Common myeloid progenitor, CD34-positive (primary cell): ENCODE measurements at regions not wholly inside any gene's neighbourhood (a gene's known extent, or its start where the extent isn't known, plus 50 kb on each side); places are given as distances from the start of the nearest gene placed in this dataset.
"Not testable (repeated sequence)": the region's sequence is repeated elsewhere in the genome, so short reads cannot be mapped to it uniquely, and the experiment has no call there.

Experiments
- CTCF ChIA-PET: fragments of 350-600 bp; sonication (Branson Sonifier 250); formaldehyde crosslinking; loops from one replicate; lab custom pipeline; 2021; ENCODE audit warnings: antibody characterized with exemption; lab: Charles Lee
- POLR2A ChIA-PET: fragments of 350-600 bp; sonication (Branson Sonifier 250); formaldehyde crosslinking; loops from one replicate; lab custom pipeline; 2021; ENCODE audit warnings: antibody characterized with exemption; lab: Charles Lee
- DNase-seq, 3 donors: peaks; one replicate each; pipeline versions ENCODE4 v3.0.0 to v3.0.0-alpha.2; 2013
- H3K27ac ChIP-seq, 2 experiments: 1 replicate in 1 of 2; 2 replicates in 1 of 2; pipeline ENCODE4 v1.7.0; 2013; ENCODE audit warnings: inconsistent platforms in 2 of 2, low read length in 2 of 2, mild to moderate bottlenecking in 2 of 2, low read depth in 1 of 2, moderate library complexity in 1 of 2; ENCODE audit not compliant: severe bottlenecking in 2 of 2, insufficient read depth in 1 of 2, poor library complexity in 1 of 2
- H3K27me3 ChIP-seq, 5 experiments: replicated peaks in 2 of 5; 1 replicate in 3 of 5; 2 replicates in 2 of 5; pipeline versions ENCODE4 v1.6.1 to v1.7.0; 2013; ENCODE audit warnings: low read length in 4 of 5, mild to moderate bottlenecking in 2 of 5, moderate library complexity in 2 of 5, inconsistent platforms in 1 of 5; ENCODE audit not compliant: insufficient read depth in 5 of 5, control insufficient read depth in 4 of 5
- H3K36me3 ChIP-seq, 4 experiments: 1 replicate in 2 of 4; 2 replicates in 2 of 4; pipeline versions ENCODE4 v1.6.1 to v1.7.0; 2013; ENCODE audit warnings: low read length in 3 of 4, control low read depth in 1 of 4, mild to moderate bottlenecking in 1 of 4; ENCODE audit not compliant: control insufficient read depth in 4 of 4, insufficient read depth in 4 of 4
- H3K4me1 ChIP-seq, 4 experiments: 1 replicate in 3 of 4; 2 replicates in 1 of 4; pipeline versions ENCODE4 v1.6.1 to v1.7.1; 2013; ENCODE audit warnings: low read length in 3 of 4, mild to moderate bottlenecking in 3 of 4, control low read depth in 1 of 4, inconsistent platforms in 1 of 4, moderate library complexity in 1 of 4; ENCODE audit not compliant: control insufficient read depth in 4 of 4, insufficient read depth in 4 of 4; ENCODE audit errors: control extremely low read depth in 1 of 4
- H3K4me3 ChIP-seq, 7 experiments: 1 replicate in 4 of 7; 2 replicates in 3 of 7; pipeline versions ENCODE4 v1.5.1 to v1.7.0; 2013; ENCODE audit warnings: mild to moderate bottlenecking in 7 of 7, low read length in 6 of 7, moderate library complexity in 6 of 7, inconsistent platforms in 2 of 7, low read depth in 2 of 7, control low read depth in 1 of 7; ENCODE audit not compliant: insufficient read depth in 4 of 7, control insufficient read depth in 1 of 7; ENCODE audit errors: extremely low read depth in 1 of 7
- H3K9me3 ChIP-seq, 5 experiments: 1 replicate in 4 of 5; 2 replicates in 1 of 5; pipeline versions ENCODE4 v1.6.1 to v1.7.1; 2013; ENCODE audit warnings: low read length in 4 of 5, mild to moderate bottlenecking in 2 of 5, inconsistent platforms in 1 of 5, low read depth in 1 of 5, moderate library complexity in 1 of 5; ENCODE audit not compliant: control insufficient read depth in 4 of 5, insufficient read depth in 2 of 5; ENCODE audit errors: control extremely low read depth in 1 of 5
- WGBS: methylation state at CpG from one replicate; pipeline ENCODE4 v1.1.5; 2013; ENCODE audit not compliant: insufficient coverage; 5-methylcytosine and 5-hydroxymethylcytosine counted together

DNA sequence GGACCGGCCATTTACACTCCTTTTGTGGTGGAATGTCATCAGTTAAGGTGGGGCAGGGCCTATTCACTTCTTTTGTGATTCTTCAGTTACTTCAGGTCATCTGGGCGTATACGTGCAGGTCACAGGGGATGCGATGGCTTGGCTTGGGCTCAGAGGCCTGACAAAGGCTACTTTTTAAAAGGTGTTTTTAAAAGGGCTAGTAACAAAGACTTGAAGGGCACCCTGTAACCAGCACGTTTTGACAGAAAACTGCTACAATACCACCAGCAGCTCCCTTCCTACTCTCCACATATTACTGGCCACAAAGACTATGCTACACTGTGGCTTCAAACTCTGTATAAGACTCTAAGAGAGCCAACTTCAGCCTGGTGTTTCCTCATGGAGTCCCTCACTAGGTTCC is 151.6 kb upstream of the KCTD3 start:
- H3K4me1 ChIP-seq, H3K9me3 ChIP-seq, CTCF ChIA-PET, H3K27me3 ChIP-seq, DNase-seq, POLR2A ChIA-PET, H3K36me3 ChIP-seq, H3K27ac ChIP-seq, H3K4me3 ChIP-seq: not testable (repeated sequence)
- no CpG with 5 or more reads among the region's 5 CpGs for WGBS

DNA sequence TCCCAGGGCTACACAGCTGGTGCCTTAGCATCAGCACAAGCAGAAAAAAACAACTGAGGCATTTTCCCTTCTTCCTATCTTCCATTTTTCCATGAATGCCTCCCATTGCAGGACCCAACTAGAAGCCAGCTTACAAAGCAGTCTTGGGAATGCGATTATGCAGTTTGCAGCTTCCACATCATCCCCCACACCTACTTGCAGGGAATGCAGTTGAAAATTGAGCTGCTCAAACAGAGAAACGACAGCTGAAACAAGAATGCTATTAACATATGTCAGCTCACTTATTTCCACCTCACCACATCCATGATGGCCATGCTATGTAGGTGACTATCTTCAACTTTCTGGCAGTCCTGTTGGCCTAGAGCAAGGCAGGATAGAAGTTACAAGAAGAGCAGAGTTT is 150.6 kb upstream of the KCTD3 start:
- Histone ChIP-seq H3K9me3 (no peaks in the 10 kb centered on the region), H3K36me3 (no peaks in the 10 kb centered on the region), H3K4me3 (no peak overlapping the region), H3K27me3 (no peaks in the 10 kb centered on the region), H3K27ac (no peak overlapping the region), H3K4me1 (no peaks in the 10 kb centered on the region)
- no peak for DNase-seq
- POLR2A ChIA-PET, result no interaction called here
- 70% methylated on average over 2 of the region's 2 CpGs for WGBS
- CTCF ChIA-PET, result no interaction called here

DNA sequence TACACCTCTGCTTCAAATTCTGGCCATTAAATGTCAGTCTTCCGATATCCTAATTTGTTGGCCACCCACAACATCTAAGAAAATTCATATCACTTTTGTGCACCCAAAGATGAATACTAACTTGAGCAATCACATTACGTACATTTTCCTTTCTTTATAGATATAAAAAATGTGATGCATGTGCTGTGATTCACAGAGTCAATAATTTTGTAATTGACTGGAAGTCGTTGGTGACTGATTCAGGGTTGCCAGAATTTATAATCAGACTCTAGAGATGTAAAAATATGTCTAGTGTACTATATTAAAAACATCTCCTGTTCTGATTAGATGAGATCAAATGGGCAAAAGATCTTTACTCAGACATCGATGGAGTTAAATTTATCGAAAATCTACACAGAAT is 150.0 kb upstream of the KCTD3 start:
- CTCF ChIA-PET, result no interaction called here

DNA sequence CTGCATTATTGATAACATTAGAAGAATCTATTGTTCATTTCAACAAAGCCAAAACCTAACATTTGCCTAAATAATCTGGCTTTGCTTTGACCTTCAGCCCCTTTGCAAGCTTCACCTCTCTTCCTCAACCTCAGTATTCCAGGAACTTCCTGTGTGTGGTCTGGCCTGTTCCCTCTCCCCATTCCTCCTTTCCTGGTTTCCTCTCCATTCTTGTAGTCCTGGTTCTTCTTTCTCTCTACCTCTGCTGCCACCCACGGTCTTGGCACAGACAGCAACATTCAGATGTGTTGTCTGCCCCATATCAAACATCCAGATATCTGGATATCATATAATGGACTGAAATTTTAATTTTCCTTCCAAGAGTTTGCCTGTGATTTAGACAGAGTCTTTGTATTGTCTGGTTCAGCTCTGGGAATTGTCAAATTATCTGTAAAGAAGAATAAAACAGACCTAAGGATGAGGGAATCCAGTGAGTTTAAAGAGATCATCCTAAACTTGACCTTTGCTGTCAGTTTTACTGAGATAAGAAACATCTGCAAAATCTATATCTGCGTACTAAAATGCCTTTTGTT is 148.1 kb upstream of the KCTD3 start:
- H3K27ac ChIP-seq, result no peak overlapping the region
- H3K4me1 ChIP-seq, result no peaks in the 10 kb centered on the region
- no peaks in the 10 kb centered on the region for H3K36me3 ChIP-seq
- POLR2A ChIA-PET, result no interaction called here
- peaks cover 0 to 2% (median 0%) of the 10 kb centered on the region in 5 experiments for H3K27me3 ChIP-seq
- WGBS, result no CpG with 5 or more reads among the region's 2 CpGs
- CTCF ChIA-PET, result no interaction called here
- H3K4me3 ChIP-seq, result no peak overlapping the region
- H3K9me3 ChIP-seq, result no peaks in the 10 kb centered on the region
- no peak for DNase-seq

More for the DNA sequence above, 150.0 kb upstream of the KCTD3 start:
- no peak for DNase-seq
- H3K36me3 ChIP-seq, result no peaks in the 10 kb centered on the region
- POLR2A ChIA-PET, result no interaction called here
- WGBS, result 93% methylated on average over 2 of the region's 5 CpGs
- H3K9me3 ChIP-seq, result no peaks in the 10 kb centered on the region
- no peaks in the 10 kb centered on the region for H3K27me3 ChIP-seq
- H3K4me1 ChIP-seq, result no peaks in the 10 kb centered on the region
- H3K4me3 ChIP-seq, result no peak overlapping the region
- no peak overlapping the region for H3K27ac ChIP-seq

DNA sequence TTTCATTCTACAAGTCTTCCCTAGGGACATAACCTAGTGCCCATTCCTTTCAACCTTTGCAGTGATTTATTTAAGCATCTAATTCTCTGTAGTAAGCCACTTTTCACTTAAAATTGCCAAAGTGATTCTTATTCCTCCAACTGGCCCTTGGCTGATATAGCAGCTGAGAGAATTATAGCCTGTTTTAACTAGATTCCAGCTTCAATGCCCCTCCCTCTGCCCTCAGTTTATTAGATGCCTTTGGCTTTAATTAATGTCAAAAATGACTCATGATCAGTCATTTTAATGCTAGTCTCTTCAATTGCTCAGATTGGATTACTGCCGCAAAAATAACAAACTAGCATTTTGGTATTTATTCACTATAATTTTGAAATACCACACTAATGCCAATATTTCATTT is 145.4 kb upstream of the KCTD3 start:
- no peak for DNase-seq
- Histone ChIP-seq H3K27me3 (peaks cover 0 to 2% (median 0%) of the 10 kb centered on the region in 5 experiments), H3K4me1 (no peaks in the 10 kb centered on the region), H3K36me3 (no peaks in the 10 kb centered on the region), H3K9me3 (no peaks in the 10 kb centered on the region), H3K27ac (no peak overlapping the region), H3K4me3 (no peak overlapping the region)
- ChIA-PET CTCF (no interaction called here), POLR2A (no interaction called here)
- no CpG with 5 or more reads among the region's 1 CpG for WGBS

DNA sequence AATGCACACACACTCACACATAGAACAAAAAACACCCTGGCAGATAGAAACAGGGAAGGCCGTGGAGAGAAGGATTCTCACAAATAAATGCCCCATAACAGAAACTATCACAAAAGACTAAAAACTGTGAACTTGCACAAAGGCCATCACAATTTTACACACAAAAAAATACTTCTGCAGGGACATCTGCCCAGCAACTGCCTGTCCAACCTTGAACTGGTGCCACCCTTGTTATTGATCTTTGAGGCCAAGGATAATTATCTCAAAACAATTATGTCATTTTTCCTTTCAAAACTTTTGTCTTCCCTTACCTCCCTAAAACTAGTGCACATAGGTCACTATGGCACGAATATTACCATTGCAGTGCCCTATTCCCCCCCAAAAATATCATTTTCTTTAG is 143.8 kb upstream of the KCTD3 start:
- peaks cover 0 to 2% (median 0%) of the 10 kb centered on the region in 5 experiments for H3K27me3 ChIP-seq
- no peaks in the 10 kb centered on the region for H3K4me1 ChIP-seq
- no peak overlapping the region for H3K4me3 ChIP-seq
- no peak for DNase-seq
- H3K27ac ChIP-seq, result no peak overlapping the region
- no peaks in the 10 kb centered on the region for H3K36me3 ChIP-seq
- WGBS, result 83% methylated on average over 1 of the region's 2 CpGs
- CTCF ChIA-PET, result no interaction called here
- POLR2A ChIA-PET, result no interaction called here
- H3K9me3 ChIP-seq, result no peaks in the 10 kb centered on the region

DNA sequence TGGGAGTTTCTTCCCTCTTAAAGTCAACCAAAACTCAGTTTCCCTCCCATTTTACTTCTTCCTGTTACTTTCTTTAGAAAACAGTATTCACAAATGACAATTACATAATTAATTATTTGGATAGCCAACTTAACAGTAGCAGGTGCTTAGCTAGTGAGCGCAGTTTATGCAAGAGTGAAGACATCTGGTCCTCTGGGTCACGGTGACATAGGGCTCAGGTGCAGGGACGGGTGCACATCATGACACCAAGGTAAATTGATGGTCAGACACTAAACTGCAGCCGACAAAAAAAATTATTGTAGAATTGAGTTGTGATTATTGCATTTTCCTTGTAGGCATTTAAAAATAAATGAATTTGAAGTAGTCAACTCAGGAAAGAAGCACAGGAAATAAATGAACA is 142.0 kb upstream of the KCTD3 start:
- Histone ChIP-seq H3K27me3 (peaks cover 0 to 2% (median 0%) of the 10 kb centered on the region in 5 experiments), H3K9me3 (no peaks in the 10 kb centered on the region), H3K4me3 (no peak overlapping the region), H3K27ac (no peak overlapping the region), H3K4me1 (no peaks in the 10 kb centered on the region), H3K36me3 (no peaks in the 10 kb centered on the region)
- ChIA-PET POLR2A (no interaction called here), CTCF (no interaction called here)
- WGBS, result 100% methylated on average over 2 of the region's 4 CpGs
- no peak for DNase-seq
